GM12891 (cell line): ENCODE measurements at regions not wholly inside any gene's neighbourhood (a gene's known extent, or its start where the extent isn't known, plus 50 kb on each side); places are given as distances from the start of the nearest gene placed in this dataset.

Experiments
- POLR2A ChIP-seq: IDR thresholded peaks from 2 replicates; pipeline ENCODE4 v1.6.1; 2011; ENCODE audit warnings: low read depth, low read length, control low read depth
- POLR2AphosphoS5 ChIP-seq: IDR thresholded peaks from 2 replicates; pipeline ENCODE4 v1.6.1; 2011; ENCODE audit warnings: low read depth, low read length, control low read depth
- POU2F2 ChIP-seq: IDR thresholded peaks from 2 replicates; pipeline ENCODE4 v1.6.1; 2011; ENCODE audit warnings: low read depth, mild to moderate bottlenecking, control low read depth, low read length, moderate library complexity
- SPI1 ChIP-seq: IDR thresholded peaks from 2 replicates; pipeline ENCODE4 v1.6.1; 2011; ENCODE audit warnings: low read depth, low read length, control low read depth

DNA sequence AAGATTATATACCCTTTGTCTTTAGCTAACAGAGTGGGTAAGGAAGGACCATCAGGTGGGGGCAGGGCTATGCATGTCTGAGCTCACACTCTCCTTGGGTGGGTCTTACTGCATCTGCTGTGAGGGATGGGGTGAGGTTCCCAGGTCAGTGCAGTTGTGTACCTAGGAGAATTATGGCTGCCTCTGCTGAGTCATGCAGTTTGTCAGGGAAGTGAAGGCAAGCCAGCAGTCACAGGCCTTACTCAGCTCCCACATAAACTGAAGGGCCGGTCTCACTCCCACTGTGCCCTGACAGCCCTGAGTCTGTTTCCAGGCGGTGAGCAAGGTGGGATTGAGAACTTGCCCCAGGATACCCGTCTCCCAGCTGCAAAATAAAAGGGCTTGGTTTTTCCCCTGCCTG is 328.6 kb downstream of the MAP2K6 start:
- TF ChIP-seq POLR2A (no peak), SPI1 (no peak), POLR2AphosphoS5 (no peak), POU2F2 (no peak)
